Effector memory CD8-positive, alpha-beta T cell (primary cell): ENCODE measurements at regions not wholly inside any gene's neighbourhood (a gene's known extent, or its start where the extent isn't known, plus 50 kb on each side); places are given as distances from the start of the nearest gene placed in this dataset.
A peak's percentile ranks its signal among the peaks of the same experiment; 100 is the strongest.
"Not testable (repeated sequence)": the region's sequence is repeated elsewhere in the genome, so short reads cannot be mapped to it uniquely, and the experiment has no call there.

Source experiments
- ATAC-seq: fragments of 150-1000 bp; cut with Tn5 transposase; replicated peaks from 2 replicates; pipeline ENCODE4 v1.10.0; 2021; ENCODE audit warnings: mild to moderate bottlenecking, moderate library complexity
- DNase-seq, 3 experiments: peaks; one replicate each; pipeline ENCODE4 v3.0.0; 2021
- H3K27ac Mint-ChIP-seq, 2 donors: one replicate each; pipeline ENCODE4 v1.8.0; 2022; ENCODE audit warnings: mild to moderate bottlenecking in 2 of 2, mixed read lengths in 2 of 2, moderate library complexity in 2 of 2
- H3K27me3 Mint-ChIP-seq, 2 donors: one replicate each; pipeline ENCODE4 v1.8.0; 2022; ENCODE audit warnings: mixed read lengths in 2 of 2
- H3K36me3 Mint-ChIP-seq: one replicate; pipeline ENCODE4 v1.8.0; 2022; ENCODE audit warnings: mild to moderate bottlenecking, moderate library complexity, mixed read lengths; ENCODE audit not compliant: insufficient read depth
- H3K4me1 Mint-ChIP-seq, 2 donors: one replicate each; pipeline ENCODE4 v1.8.0; 2022; ENCODE audit warnings: low read depth in 2 of 2, mixed read lengths in 2 of 2
- H3K4me3 Mint-ChIP-seq, 2 donors: one replicate each; pipeline ENCODE4 v1.8.0; 2022; ENCODE audit warnings: mild to moderate bottlenecking in 2 of 2, mixed read lengths in 2 of 2, moderate library complexity in 2 of 2
- H3K9me3 Mint-ChIP-seq, 2 donors: one replicate each; pipeline ENCODE4 v1.8.0; 2022; ENCODE audit warnings: mixed read lengths in 2 of 2

GRCh38 chr14:21788687-21789086 lies 115.1 kb upstream of the OR4E1 start:
- not testable (repeated sequence) for ATAC-seq, H3K36me3 Mint-ChIP-seq, H3K27ac Mint-ChIP-seq, H3K4me3 Mint-ChIP-seq, H3K9me3 Mint-ChIP-seq, H3K4me1 Mint-ChIP-seq, DNase-seq
- peaks cover 18 to 49% of the 10 kb centered on the region in 2 donors for H3K27me3 Mint-ChIP-seq

- H3K9me3 Mint-ChIP-seq, H3K27ac Mint-ChIP-seq, H3K4me3 Mint-ChIP-seq, H3K36me3 Mint-ChIP-seq, ATAC-seq, DNase-seq, H3K4me1 Mint-ChIP-seq: not testable (repeated sequence)
- peaks cover 33 to 61% of the 10 kb centered on the region in 2 donors for H3K27me3 Mint-ChIP-seq
These were observed 113.6 kb upstream of the OR4E1 start for GRCh38 chr14:21787242-21787641.

DNA sequence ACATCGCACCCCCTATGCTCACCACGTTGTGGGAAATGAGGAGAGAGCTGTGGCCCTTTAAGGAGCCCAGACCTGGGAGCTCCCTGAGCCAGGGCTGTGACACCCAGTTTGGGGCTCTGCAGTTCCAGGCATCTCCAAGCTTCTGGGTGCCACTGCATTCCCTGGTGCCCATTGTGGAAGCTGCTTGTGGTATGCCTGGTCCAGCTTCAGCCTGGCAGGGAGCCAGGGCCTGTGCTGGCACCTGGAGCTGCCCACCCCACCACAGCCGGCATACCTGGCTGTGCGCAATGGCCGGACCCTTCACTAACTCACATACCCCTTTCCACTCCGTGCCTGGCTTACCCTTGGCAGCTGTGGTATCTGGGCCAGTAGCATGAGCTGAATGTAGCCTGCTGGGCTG lies 107.9 kb upstream of the OR4E1 start:
- no peaks in the 10 kb centered on the region for H3K9me3 Mint-ChIP-seq
- DNase-seq (no peak), ATAC-seq (no peak)
- H3K36me3 Mint-ChIP-seq: no peaks in the 10 kb centered on the region
- no peak overlapping the region for H3K27ac Mint-ChIP-seq
- H3K4me3 Mint-ChIP-seq: no peak overlapping the region
- no peaks in the 10 kb centered on the region for H3K4me1 Mint-ChIP-seq
- H3K27me3 Mint-ChIP-seq: peaks cover 39 to 49% of the 10 kb centered on the region in 2 donors

DNA sequence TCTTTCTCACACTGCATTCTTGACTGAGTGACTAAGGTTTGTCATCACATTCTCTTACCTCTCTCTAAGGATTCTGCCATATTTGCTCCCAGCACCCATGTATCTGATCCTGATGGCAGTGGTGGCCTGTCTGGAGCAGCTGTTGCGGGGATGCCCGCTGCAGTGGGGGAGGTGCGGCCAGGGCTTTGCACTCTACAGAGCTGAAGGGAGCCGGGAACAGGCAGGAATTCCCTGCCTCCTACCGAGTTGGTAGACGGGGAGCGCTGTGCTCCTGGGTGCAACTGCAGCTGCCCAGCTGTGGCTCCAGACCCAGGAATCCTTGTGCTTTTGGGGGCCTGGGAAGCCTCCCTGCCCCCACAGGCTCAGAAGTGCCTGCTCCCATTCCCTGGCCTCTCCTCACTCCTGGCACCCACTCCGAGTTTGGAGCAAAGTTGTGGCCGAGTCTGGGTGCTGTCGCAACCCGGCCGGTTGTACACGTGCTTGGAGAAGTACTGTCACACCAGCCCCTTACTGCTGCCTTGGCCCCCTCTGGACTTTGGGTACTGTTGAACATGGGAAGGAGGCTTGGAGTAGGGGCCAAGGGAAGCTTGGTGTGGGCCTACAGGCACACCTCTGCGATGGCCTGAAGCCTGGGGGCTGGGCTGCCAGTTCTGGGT lies 106.9 kb upstream of the OR4E1 start:
- ATAC-seq (no peak), DNase-seq (no peak)
- Mint-ChIP-seq H3K27me3 (peaks cover 44 to 50% of the 10 kb centered on the region in 2 donors), H3K9me3 (no peaks in the 10 kb centered on the region), H3K36me3 (no peaks in the 10 kb centered on the region), H3K4me3 (no peak overlapping the region), H3K4me1 (no peaks in the 10 kb centered on the region), H3K27ac (no peak overlapping the region)

- Mint-ChIP-seq H3K27me3 (peaks cover 30 to 44% of the 10 kb centered on the region in 2 donors), H3K36me3 (no peaks in the 10 kb centered on the region), H3K9me3 (no peaks in the 10 kb centered on the region), H3K4me3 (no peak overlapping the region), H3K27ac (no peak overlapping the region), H3K4me1 (no peaks in the 10 kb centered on the region)
- DNase-seq (no peak), ATAC-seq (no peak)
These were observed 98.1 kb upstream of the OR4E1 start for GRCh38 chr14:21771671-21772070.

DNA sequence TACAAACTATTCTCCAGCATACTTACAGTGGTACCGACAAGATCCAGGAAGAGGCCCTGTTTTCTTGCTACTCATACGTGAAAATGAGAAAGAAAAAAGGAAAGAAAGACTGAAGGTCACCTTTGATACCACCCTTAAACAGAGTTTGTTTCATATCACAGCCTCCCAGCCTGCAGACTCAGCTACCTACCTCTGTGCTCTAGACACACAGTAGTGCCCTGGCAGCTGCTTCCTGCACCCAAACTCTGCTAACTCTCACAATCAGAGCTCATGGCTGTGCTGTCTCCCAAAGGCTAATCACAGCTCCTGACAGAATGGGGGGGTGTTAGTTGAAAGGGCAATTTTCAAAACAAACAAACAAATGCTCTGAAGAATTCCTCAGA lies 95.2 kb upstream of the OR4E1 start:
- H3K4me3 Mint-ChIP-seq: peak overlapping the region; percentile 12 to 56
- DNase-seq (no peak), ATAC-seq (peak; percentile 41)
- H3K27me3 Mint-ChIP-seq: peaks cover 25 to 26% of the 10 kb centered on the region in 2 donors
- H3K27ac Mint-ChIP-seq: no peak overlapping the region
- H3K9me3 Mint-ChIP-seq: no peaks in the 10 kb centered on the region
- no peaks in the 10 kb centered on the region for H3K36me3 Mint-ChIP-seq
- no peaks in the 10 kb centered on the region for H3K4me1 Mint-ChIP-seq

DNA sequence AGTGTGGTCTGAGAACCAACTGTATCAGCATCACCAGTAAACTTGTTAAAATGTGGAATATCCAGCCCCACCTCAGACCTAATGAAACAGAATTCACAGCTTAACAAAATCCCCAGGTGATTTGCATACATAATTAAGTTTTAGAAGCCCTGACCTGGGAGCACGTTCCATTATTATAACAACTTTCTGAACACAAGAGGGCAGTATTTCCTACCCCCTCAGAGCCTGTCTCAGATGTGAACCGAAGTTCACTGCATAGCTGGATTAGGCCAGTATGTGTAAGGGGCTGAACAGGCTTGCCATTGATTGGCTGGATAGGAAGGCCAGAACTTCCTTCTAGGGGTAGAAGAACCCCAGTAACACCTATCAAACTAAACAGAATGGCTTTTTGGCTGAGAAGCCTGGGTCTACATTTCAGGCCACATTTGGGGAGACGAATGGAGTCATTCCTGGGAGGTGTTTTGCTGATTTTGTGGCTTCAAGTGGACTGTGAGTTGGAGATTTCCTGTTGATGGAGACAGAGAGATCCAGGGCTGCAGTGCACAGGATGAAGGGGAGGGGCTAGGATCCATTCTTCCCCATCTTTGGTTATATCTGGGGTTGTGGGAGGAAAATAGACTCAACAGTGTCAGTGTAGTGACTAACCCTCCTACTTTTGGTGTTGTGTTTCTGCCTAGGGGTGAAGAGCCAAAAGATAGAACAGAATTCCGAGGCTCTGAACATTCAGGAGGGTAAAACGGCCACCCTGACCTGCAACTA lies 94.7 kb upstream of the OR4E1 start:
- no peaks in the 10 kb centered on the region for H3K36me3 Mint-ChIP-seq
- ATAC-seq (peak; percentile 86), DNase-seq (peak in 2 of 3 experiments; percentile 8 to 17)
- H3K4me3 Mint-ChIP-seq: peak overlapping the region; percentile 12 to 56
- H3K4me1 Mint-ChIP-seq: no peaks in the 10 kb centered on the region
- no peaks in the 10 kb centered on the region for H3K9me3 Mint-ChIP-seq
- peaks cover 23 to 28% of the 10 kb centered on the region in 2 donors for H3K27me3 Mint-ChIP-seq
- H3K27ac Mint-ChIP-seq: no peak overlapping the region

- not testable (repeated sequence) for H3K9me3 Mint-ChIP-seq, H3K4me3 Mint-ChIP-seq, ATAC-seq, DNase-seq, H3K27ac Mint-ChIP-seq, H3K36me3 Mint-ChIP-seq, H3K4me1 Mint-ChIP-seq
- peaks cover 42 to 52% of the 10 kb centered on the region in 2 donors for H3K27me3 Mint-ChIP-seq
These were observed 86.7 kb upstream of the OR4E1 start for GRCh38 chr14:21760360-21760759.

DNA sequence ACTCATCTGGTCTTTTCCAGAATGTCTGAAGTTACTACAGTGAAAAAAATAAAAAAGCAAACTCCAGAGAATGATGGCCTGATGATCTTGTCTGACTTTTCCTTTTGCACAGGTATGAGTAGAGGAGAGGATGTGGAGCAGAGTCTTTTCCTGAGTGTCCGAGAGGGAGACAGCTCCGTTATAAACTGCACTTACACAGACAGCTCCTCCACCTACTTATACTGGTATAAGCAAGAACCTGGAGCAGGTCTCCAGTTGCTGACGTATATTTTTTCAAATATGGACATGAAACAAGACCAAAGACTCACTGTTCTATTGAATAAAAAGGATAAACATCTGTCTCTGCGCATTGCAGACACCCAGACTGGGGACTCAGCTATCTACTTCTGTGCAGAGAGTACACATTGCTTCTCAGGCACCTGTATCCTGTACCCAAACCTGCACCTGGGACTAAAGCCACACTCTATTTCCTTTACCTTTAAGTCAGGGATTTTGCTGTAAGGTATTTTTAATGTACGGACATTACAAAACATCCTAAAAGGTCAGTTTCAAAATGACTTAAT lies 75.8 kb upstream of the OR4E1 start:
- ATAC-seq: peak; percentile 44
- Mint-ChIP-seq H3K27me3 (peaks cover 3 to 27% of the 10 kb centered on the region in 2 donors), H3K27ac (no peak overlapping the region), H3K4me3 (peak overlapping the region; percentile 33 to 48), H3K36me3 (no peaks in the 10 kb centered on the region), H3K4me1 (peaks cover 6 to 9% of the 10 kb centered on the region in 2 donors), H3K9me3 (no peaks in the 10 kb centered on the region)
- DNase-seq: no peak

GRCh38 chr14:21748869-21749303 lies 75.3 kb upstream of the OR4E1 start:
- Mint-ChIP-seq H3K27me3 (peaks cover 0 to 27% of the 10 kb centered on the region in 2 donors), H3K4me3 (peak overlapping the region; percentile 33 to 48)

GRCh38 chr14:21735639-21736307 lies 62.2 kb upstream of the OR4E1 start:
- Mint-ChIP-seq H3K4me1 (peaks cover 3 to 8% of the 10 kb centered on the region in 2 donors), H3K27me3 (peaks cover 55 to 61% of the 10 kb centered on the region in 2 donors), H3K27ac (peak overlapping the region in 1 of 2 donors; percentile 11)

More at GRCh38 chr14:21748869-21749303, 75.3 kb upstream of the OR4E1 start:
- H3K27ac Mint-ChIP-seq: no peak overlapping the region
- H3K36me3 Mint-ChIP-seq: no peaks in the 10 kb centered on the region
- peak; percentile 87 for ATAC-seq
- DNase-seq: peak; percentile 22 to 47 (median 26)
- H3K4me1 Mint-ChIP-seq: peaks cover 6 to 9% of the 10 kb centered on the region in 2 donors
- H3K9me3 Mint-ChIP-seq: no peaks in the 10 kb centered on the region

DNA sequence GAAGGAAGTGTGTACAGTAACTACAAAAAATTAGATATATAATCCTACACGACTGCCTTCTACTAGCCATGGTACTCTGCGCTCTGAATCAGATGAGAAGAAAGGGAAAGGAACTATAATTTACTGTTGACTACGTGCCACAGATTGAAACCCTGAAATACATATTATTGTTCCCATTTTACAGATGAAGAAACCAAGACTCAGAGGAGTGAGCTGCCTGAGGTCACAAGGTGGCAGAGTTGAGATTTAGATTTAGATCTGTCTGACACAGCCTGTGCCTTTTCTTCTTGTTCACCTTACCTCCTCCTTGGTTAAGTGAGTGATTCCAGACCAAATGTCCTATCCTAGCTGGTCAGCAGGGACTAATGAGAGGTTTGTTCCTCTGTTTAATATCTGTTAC lies 61.6 kb upstream of the OR4E1 start:
- ATAC-seq: peak; percentile 21
- no peak overlapping the region for H3K27ac Mint-ChIP-seq
- peaks cover 49 to 57% of the 10 kb centered on the region in 2 donors for H3K27me3 Mint-ChIP-seq
- peak overlapping the region; percentile 1 to 64 for H3K4me3 Mint-ChIP-seq
- no peaks in the 10 kb centered on the region for H3K9me3 Mint-ChIP-seq
- DNase-seq: no peak
- peaks cover 3 to 8% of the 10 kb centered on the region in 2 donors for H3K4me1 Mint-ChIP-seq
- H3K36me3 Mint-ChIP-seq: peaks cover 6% of the 10 kb centered on the region

More at GRCh38 chr14:21735639-21736307, 62.2 kb upstream of the OR4E1 start:
- ATAC-seq (peak; percentile 78), DNase-seq (no peak)
- H3K4me3 Mint-ChIP-seq: peak overlapping the region; percentile 64
- H3K9me3 Mint-ChIP-seq: no peaks in the 10 kb centered on the region
- peaks cover 6% of the 10 kb centered on the region for H3K36me3 Mint-ChIP-seq

GRCh38 chr14:21734457-21735074 lies 60.9 kb upstream of the OR4E1 start:
- Mint-ChIP-seq H3K4me3 (peak overlapping the region; percentile 1 to 64), H3K36me3 (peaks cover 6% of the 10 kb centered on the region), H3K4me1 (peaks cover 6 to 15% of the 10 kb centered on the region in 2 donors), H3K27me3 (peaks cover 43 to 50% of the 10 kb centered on the region in 2 donors), H3K27ac (no peak overlapping the region), H3K9me3 (no peaks in the 10 kb centered on the region)
- DNase-seq (peak; percentile 30 to 47 (median 38)), ATAC-seq (peak; percentile 52)
